OCI-LY1 (cell line): ENCODE measurements at regions not wholly inside any gene's neighbourhood (a gene's known extent, or its start where the extent isn't known, plus 50 kb on each side); places are given as distances from the start of the nearest gene placed in this dataset.

ENCODE experiments used
- H2AFZ ChIP-seq: fragments of 200-600 bp; sonication (generic), shearing (Covaris generic); 2 replicates; pipeline ENCODE4 v1.6.0; 2014; ENCODE audit warnings: antibody characterized with exemption, mild to moderate bottlenecking, low read length
- H3F3A ChIP-seq: fragments of 200-600 bp; sonication (generic), shearing (Covaris generic); 2 replicates; pipeline ENCODE4 v1.6.0; 2014; ENCODE audit warnings: mild to moderate bottlenecking, antibody characterized with exemption, low read length, moderate library complexity; ENCODE audit not compliant: insufficient read depth
- H3K27ac ChIP-seq: fragments of 200-600 bp; sonication (generic); 2 replicates; pipeline ENCODE4 v1.5.1; 2014; ENCODE audit warnings: low read length, mixed run types, mild to moderate bottlenecking, low read depth; ENCODE audit not compliant: poor library complexity, severe bottlenecking
- H3K27me3 ChIP-seq: fragments of 200-600 bp; sonication (generic); 2 replicates; pipeline ENCODE4 v1.6.0; 2014; ENCODE audit warnings: antibody characterized with exemption, mild to moderate bottlenecking, low read length, moderate library complexity; ENCODE audit not compliant: insufficient read depth
- H3K36me3 ChIP-seq: fragments of 200-600 bp; sonication (generic); 2 replicates; pipeline ENCODE4 v1.6.1; 2014; ENCODE audit warnings: mild to moderate bottlenecking, antibody characterized with exemption, low read length, moderate library complexity, mixed read lengths; ENCODE audit not compliant: insufficient read depth
- H3K4me1 ChIP-seq: fragments of 200-600 bp; sonication (generic); 2 replicates; pipeline ENCODE4 v1.5.1; 2014; ENCODE audit warnings: mild to moderate bottlenecking, low read length, moderate library complexity; ENCODE audit not compliant: insufficient read depth, severe bottlenecking
- H3K4me2 ChIP-seq: fragments of 200-600 bp; sonication (generic), shearing (Covaris generic); 2 replicates; pipeline ENCODE4 v1.6.1; 2014; ENCODE audit warnings: low read length
- H3K4me3 ChIP-seq: fragments of 200-600 bp; sonication (generic); 2 replicates; pipeline ENCODE4 v1.5.1; 2014; ENCODE audit warnings: low read length, low read depth, mild to moderate bottlenecking, mixed read lengths; ENCODE audit not compliant: poor library complexity, severe bottlenecking
- H3K79me2 ChIP-seq: fragments of 200-600 bp; shearing (Covaris generic); 2 replicates; pipeline ENCODE4 v1.6.1; 2016; ENCODE audit warnings: mixed run types, low read length, mixed read lengths; ENCODE audit not compliant: insufficient read depth
- H3K9ac ChIP-seq: fragments of 200-600 bp; sonication (generic), shearing (Covaris generic); 2 replicates; pipeline ENCODE4 v1.6.1; 2014; ENCODE audit warnings: mild to moderate bottlenecking, low read length, mixed read lengths
- H3K9me2 ChIP-seq: fragments of 200-600 bp; sonication (generic), shearing (Covaris generic); 2 replicates; pipeline ENCODE4 v1.6.1; 2014; ENCODE audit warnings: low read depth, mild to moderate bottlenecking, low read length, mixed read lengths
- H3K9me3 ChIP-seq: fragments of 200-600 bp; shearing (Covaris generic); 2 replicates; pipeline ENCODE4 v1.6.1; 2014; ENCODE audit warnings: low read length, mixed read lengths
- H4K20me1 ChIP-seq: fragments of 200-600 bp; sonication (generic), shearing (Covaris generic); 2 replicates; pipeline ENCODE4 v1.6.0; 2016; ENCODE audit warnings: mild to moderate bottlenecking, low read length; ENCODE audit not compliant: insufficient read depth
- EZH2 ChIP-seq: fragments of 200-600 bp; sonication (generic), shearing (Covaris generic); IDR thresholded peaks from 2 replicates; pipeline ENCODE4 v1.8.0; 2017; ENCODE audit warnings: borderline replicate concordance, mixed run types, mild to moderate bottlenecking, antibody characterized with exemption, low read length, moderate library complexity, mixed read lengths
- TF ChIP-seq, protein P1 (sequence below): fragments of 200-600 bp; sonication (generic), shearing (Covaris generic); IDR thresholded peaks from 2 replicates; pipeline ENCODE4 v1.5.1; 2017; ENCODE audit warnings: mild to moderate bottlenecking, antibody characterized with exemption, low read length, moderate library complexity, mixed read lengths

- Histone ChIP-seq H3K27me3 (no peaks in the 10 kb centered on the region), H2AFZ (no peak overlapping the region), H3K36me3 (no peaks in the 10 kb centered on the region), H3K9ac (no peak overlapping the region), H3K4me3 (no peak overlapping the region), H3K27ac (no peak overlapping the region), H3K79me2 (no peaks in the 10 kb centered on the region), H3K9me3 (no peaks in the 10 kb centered on the region), H3K4me1 (no peaks in the 10 kb centered on the region), H4K20me1 (no peaks in the 10 kb centered on the region), H3F3A (no peaks in the 10 kb centered on the region), H3K4me2 (no peak overlapping the region), H3K9me2 (no peaks in the 10 kb centered on the region)
- no peak for TF ChIP-seq EZH2
- TF ChIP-seq, protein P1, sequence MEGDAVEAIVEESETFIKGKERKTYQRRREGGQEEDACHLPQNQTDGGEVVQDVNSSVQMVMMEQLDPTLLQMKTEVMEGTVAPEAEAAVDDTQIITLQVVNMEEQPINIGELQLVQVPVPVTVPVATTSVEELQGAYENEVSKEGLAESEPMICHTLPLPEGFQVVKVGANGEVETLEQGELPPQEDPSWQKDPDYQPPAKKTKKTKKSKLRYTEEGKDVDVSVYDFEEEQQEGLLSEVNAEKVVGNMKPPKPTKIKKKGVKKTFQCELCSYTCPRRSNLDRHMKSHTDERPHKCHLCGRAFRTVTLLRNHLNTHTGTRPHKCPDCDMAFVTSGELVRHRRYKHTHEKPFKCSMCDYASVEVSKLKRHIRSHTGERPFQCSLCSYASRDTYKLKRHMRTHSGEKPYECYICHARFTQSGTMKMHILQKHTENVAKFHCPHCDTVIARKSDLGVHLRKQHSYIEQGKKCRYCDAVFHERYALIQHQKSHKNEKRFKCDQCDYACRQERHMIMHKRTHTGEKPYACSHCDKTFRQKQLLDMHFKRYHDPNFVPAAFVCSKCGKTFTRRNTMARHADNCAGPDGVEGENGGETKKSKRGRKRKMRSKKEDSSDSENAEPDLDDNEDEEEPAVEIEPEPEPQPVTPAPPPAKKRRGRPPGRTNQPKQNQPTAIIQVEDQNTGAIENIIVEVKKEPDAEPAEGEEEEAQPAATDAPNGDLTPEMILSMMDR: no peak
Measured at GRCh38 chr6:120026791-120027190, 677.2 kb upstream of the MAN1A1 start.

GRCh38 chr6:120010075-120010474 is 660.5 kb upstream of the MAN1A1 start:
- TF ChIP-seq, protein P1: no peak
- no peak for TF ChIP-seq EZH2
- H3K9me2 ChIP-seq: no peaks in the 10 kb centered on the region
- no peak overlapping the region for H3K4me2 ChIP-seq
- no peaks in the 10 kb centered on the region for H4K20me1 ChIP-seq
- no peaks in the 10 kb centered on the region for H3K27me3 ChIP-seq
- H3K27ac ChIP-seq: no peak overlapping the region
- H3K4me1 ChIP-seq: no peaks in the 10 kb centered on the region
- H3K9ac ChIP-seq: no peak overlapping the region
- no peak overlapping the region for H3K4me3 ChIP-seq
- H3K79me2 ChIP-seq: no peaks in the 10 kb centered on the region
- no peaks in the 10 kb centered on the region for H3F3A ChIP-seq
- H3K9me3 ChIP-seq: no peaks in the 10 kb centered on the region
- no peak overlapping the region for H2AFZ ChIP-seq
- H3K36me3 ChIP-seq: no peaks in the 10 kb centered on the region

DNA sequence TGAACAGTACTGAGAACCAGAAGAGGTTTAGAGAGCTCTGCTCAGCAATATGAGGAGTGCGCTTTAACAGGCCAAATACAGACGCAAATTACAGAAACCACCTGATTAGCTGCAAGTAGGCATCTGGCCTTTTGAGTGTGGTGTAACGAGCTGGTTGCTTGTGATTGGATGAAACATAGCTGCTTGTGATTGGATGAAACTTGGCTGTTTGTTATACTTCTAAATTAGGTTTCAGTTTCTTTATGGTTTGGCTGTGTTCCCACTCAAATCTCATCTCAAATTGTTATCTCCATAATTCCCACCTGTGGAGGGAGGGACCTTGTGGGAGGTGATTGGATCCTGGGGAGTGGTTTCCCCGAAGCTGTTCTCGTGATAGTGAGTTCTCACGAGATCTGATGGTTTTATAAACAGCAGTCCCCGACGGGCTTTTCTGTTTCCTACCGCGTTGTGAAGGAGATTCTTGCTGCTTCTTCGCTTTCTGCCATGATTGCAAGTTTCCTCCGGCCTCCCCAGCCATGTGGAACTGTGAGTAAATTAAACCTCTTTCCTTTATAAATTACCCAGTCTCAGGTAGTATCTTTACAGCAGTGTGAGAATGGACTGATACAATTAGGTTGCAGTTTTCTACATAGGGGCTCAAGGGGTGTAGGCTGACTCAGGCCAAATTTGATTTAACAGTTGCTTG is 655.9 kb upstream of the MAN1A1 start:
- no peaks in the 10 kb centered on the region for H3K36me3 ChIP-seq
- H4K20me1 ChIP-seq: no peaks in the 10 kb centered on the region
- no peaks in the 10 kb centered on the region for H3K4me1 ChIP-seq
- H3K9me2 ChIP-seq: no peaks in the 10 kb centered on the region
- H3K27me3 ChIP-seq: no peaks in the 10 kb centered on the region
- TF ChIP-seq, protein P1: no peak
- no peak for TF ChIP-seq EZH2
- H2AFZ ChIP-seq: no peak overlapping the region; the same call in 1 of the 2 replicates
- no peak overlapping the region for H3K27ac ChIP-seq
- no peaks in the 10 kb centered on the region for H3K79me2 ChIP-seq
- H3K9me3 ChIP-seq: no peaks in the 10 kb centered on the region
- H3K4me3 ChIP-seq: no peak overlapping the region
- no peaks in the 10 kb centered on the region for H3F3A ChIP-seq
- no peak overlapping the region for H3K9ac ChIP-seq
- no peak overlapping the region for H3K4me2 ChIP-seq
